HL-60/S4 treated with phorbol 12-myristate 13-acetate at 8.2 ng/mL for 4 days and 3 days (cell line): ENCODE measurements at regions not wholly inside any gene's neighbourhood (a gene's known extent, or its start where the extent isn't known, plus 50 kb on each side); places are given as distances from the start of the nearest gene placed in this dataset.
"Not testable (repeated sequence)": the region's sequence is repeated elsewhere in the genome, so short reads cannot be mapped to it uniquely, and the experiment has no call there.

Source experiments
- in situ Hi-C: fragments of 300-500 bp; cut with MboI; formaldehyde crosslinking; loops from 2 replicates; pipeline ENCODE4 v1.15.0; 2022; ENCODE audit warnings: low sequenced_read_pairs

GRCh38 chr2:75932996-75933395 is 222.3 kb upstream of the GCFC2 start:
- in situ Hi-C loops, result no loop called here

- in situ Hi-C loops, result no loop called here
Observed at GRCh38 chr2:75928093-75928492, 217.4 kb upstream of the GCFC2 start.

GRCh38 chr2:75925331-75926024 is 214.8 kb upstream of the GCFC2 start:
- in situ Hi-C loops, result no loop called here

DNA sequence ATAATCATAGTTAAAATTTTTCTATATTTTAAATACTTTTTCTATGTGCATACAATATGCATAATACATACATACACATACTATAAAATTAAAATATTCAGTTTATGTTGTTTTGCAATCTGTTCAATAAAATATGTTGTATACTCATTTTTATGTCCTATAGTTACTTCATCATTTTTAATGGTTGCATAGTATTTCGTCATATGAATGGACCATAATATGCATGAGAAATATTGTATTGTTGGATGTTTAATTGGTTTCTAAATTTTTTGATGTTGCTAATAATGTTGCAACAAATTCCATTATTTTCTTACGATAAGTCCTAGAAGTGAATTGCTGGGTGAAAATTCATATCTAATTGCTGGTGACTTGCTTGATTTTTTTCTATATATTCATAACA is 211.5 kb upstream of the GCFC2 start:
- in situ Hi-C loops, result no loop called here

DNA sequence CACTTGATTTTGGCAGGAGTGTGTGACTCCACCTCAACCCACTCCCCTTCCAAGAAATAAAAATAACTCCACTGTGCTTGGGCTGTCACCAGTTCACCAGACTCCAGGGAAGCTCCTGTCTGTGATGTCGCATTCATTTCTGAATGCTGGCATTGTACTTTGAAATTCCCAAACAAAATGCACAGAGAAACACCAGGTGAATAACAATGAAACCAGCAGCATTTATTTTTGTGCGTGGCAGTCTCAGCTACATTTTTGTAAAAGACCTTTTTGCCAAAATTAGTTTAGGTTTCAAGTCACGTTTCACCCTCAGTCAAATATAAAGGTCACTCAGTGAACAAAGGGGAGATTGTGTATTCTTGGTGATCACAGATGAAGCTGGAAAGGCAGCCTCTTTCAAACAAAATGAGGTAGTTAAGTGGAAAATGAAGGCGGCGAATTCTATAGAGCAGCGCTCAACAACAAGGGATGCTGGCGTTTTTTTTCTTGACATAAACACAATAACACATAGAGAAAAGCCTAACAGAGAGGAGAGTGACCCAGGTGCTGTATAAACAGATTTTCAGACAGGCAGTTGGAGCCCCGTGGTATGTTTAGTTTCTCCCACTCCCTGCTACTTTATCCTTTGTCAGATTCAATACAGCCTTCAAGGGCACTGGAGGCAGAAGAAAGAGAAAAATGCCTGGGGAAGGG is 210.3 kb upstream of the GCFC2 start:
- in situ Hi-C loops, result no loop called here

DNA sequence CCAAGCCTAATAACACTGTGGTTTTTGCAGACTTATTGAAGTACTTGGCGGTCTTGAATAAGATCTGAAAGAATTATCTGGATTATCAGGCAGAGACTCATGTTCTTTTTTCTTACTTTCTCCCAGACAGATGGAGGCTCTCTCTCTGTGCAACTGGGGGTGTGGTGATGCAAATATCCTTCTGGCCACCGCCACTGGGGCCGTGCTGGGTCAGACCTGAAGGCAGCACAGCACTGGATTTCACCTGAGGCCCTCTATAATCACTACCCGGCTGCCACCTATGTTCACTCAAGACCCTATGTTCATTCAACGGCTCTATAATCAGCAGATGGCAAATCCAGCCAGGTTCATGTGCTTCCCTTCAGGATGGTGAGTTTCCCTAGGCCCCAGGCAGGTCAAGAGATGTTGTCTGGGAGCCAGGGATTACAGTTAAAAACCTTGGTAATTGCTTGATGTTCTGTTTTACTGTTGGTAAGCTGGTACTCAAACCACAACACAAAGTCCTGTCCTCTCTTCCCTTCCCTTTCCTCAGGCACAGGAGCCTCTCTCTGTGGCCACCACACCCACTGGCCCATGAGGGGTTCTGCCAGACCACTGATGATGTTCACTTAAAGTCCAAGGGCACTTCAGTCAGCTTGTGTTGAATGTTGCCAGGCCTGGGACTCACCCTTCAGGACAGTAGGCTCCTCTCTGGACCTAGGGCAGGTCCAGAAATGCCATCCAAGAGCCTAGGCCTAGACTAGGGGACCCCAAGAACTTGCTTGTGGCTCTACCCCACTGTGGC is 205.3 kb upstream of the GCFC2 start:
- in situ Hi-C loops, result no loop called here

DNA sequence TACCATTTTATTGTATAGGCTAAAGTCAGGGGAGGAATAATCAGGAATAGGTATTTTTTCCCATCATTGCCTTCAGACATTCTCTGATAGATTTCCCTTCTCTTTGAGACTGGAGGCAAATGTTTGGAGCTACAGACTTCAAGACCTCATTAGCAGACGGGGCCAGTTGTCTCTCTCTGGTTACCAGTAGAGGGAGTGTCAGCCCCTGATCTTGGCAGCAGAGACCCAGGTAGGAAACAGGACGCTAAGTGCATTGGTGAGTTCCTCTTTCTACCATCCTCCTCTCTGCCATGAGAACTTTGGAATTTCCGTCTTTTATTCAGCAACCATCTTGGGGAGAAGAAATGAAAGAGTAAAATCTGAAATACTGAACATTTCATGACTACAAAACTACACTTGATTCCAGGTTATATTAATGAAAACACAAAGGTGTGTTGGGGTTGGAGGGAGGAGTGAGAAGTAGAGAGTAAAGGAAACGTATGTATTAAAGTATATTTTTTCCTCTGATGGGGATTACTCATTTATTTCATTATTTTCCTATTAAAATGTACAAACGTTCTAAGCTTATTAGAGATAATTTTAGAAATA is 186.2 kb upstream of the GCFC2 start:
- in situ Hi-C loops, result no loop called here

DNA sequence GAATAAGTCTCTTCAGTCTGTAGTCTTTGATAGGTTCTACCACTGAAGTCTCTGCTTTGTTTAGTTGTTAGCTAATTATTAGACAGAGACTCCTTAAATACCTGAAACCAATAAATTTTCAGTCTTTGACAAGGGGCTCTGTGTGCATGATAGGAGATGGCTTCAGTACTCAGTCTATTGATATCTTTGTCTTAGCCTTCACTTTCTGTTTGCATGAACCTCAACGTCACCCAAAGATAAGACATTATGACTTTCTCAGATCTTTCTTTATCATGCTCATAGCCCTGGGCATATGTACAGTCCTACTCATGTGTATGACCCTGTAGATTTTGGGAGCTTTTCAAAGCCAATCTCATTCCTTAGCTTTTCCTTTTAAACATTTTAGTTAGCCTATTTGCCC is 183.5 kb upstream of the GCFC2 start:
- in situ Hi-C loops, result no loop called here

GRCh38 chr2:75892490-75892889 is 181.8 kb upstream of the GCFC2 start:
- in situ Hi-C loops, result no loop called here

DNA sequence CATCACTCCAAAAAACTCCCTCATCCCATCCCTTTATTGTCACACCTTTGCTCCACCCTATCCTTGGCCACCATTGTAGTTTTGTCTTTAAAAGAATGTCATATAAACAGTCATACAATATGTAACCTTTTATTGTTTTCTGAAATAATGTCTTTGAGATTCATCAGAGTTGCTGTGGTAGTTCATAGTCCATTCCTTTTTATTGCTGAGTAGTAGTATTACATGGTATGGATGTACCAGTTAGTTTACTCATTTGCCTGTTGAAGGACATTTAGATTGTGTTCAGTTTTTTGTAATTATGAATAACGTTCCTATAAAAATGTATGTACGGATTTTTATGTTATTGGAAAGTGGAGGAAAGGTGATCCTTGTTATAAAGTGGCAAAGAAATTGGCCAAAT is 171.8 kb upstream of the GCFC2 start:
- in situ Hi-C loops, result no loop called here

GRCh38 chr2:75875606-75876005 is 164.9 kb upstream of the GCFC2 start:
- in situ Hi-C loops, result not testable (repeated sequence)

DNA sequence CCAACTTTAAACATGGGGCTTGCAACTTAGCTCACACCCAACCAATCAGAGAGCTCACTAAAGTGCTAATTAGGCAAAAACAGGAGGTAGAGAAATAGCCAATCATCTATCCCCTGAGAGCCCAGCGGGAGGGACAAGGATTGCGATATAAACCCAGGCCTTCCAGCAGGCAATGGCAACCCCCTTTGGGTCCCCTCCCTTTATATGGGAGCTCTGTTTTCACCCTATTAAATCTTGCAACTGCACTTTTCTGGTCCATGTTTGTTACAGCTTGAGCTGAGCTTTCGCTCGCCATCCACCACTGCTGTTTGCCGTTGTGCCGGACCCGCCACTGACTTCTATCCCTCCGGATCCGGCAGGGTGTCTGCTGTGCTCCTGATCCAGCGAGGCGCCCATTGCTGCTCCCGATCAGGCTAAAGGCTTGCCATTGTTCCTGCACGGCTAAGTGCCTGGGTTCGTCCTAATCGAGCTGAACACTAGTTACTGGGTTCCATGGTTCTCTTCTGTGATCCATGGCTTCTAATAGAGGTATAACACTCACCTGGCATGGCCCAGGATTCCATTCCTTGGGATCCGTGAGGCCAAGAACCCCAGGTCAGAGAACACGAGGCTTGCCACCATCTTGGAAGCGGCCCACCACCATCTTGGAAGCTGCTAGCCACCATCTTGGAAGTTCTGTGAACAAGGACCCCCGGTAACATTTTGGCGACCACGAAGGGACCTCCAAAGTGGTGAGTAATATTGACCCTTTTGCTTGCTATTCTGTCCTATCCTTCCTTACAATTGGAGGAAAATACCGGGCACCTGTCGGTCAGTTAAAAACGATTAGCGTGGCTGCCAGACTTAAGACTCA is 161.3 kb upstream of the GCFC2 start:
- in situ Hi-C loops, result not testable (repeated sequence)

GRCh38 chr2:75870651-75871137 is 160.0 kb upstream of the GCFC2 start:
- in situ Hi-C loops, result no loop called here

DNA sequence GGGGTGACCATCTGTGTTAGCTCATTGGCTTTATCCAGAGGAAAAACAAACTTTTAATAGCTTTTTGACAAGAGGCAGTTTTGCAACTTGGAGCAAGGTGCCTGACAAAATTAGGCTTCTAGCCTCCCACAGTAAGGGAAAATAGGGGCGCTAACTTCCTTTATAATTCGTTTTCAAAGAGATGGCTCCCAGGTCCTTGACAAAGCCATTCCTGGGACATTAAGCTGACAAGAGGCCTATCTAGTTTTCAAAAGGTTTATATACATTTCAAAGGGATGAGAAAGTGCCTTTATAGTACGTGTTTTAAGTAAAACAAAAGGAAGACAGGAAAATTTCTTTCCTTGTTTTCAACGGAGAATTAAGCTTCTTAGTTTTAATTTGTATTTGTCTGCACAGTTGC is 159.4 kb upstream of the GCFC2 start:
- in situ Hi-C loops, result no loop called here

GRCh38 chr2:75865702-75866101 is 155.0 kb upstream of the GCFC2 start:
- in situ Hi-C loops, result no loop called here

- in situ Hi-C loops, result no loop called here
Observed at GRCh38 chr2:75865083-75865482, 154.4 kb upstream of the GCFC2 start.

- in situ Hi-C loops, result no loop called here
Observed at GRCh38 chr2:75862547-75862946, 151.8 kb upstream of the GCFC2 start.

- in situ Hi-C loops, result no loop called here
Observed at GRCh38 chr2:75853436-75853835, 142.7 kb upstream of the GCFC2 start.

- in situ Hi-C loops, result no loop called here
Observed at GRCh38 chr2:75852639-75853038, 141.9 kb upstream of the GCFC2 start.

DNA sequence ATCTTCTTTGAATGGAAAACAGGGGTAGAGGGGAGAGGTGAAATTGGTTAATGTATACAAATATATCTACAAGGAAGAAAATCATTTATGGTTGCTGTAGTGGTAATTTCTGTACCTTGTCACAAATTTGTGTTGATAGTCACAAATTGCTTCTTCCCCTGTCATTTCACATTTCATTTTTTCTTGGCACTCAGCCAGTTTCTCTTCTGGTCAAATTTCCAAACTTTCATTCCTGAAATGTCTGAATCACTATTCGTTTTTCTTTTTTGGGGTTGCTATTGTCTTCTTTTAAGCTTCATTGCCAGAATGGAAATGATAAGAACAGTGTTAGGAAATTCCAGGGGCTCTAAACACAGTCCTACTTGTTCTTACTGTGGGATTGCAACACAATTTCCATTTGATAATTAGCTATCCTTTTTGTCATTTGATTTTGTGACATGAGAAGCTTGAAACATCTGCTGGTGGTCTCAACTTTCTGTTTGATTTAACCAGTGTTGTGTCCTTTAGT is 136.0 kb upstream of the GCFC2 start:
- in situ Hi-C loops, result no loop called here
